Effector CD4-positive, alpha-beta T cell (primary cell): ENCODE measurements at regions not wholly inside any gene's neighbourhood (a gene's known extent, or its start where the extent isn't known, plus 50 kb on each side); places are given as distances from the start of the nearest gene placed in this dataset.
A peak's percentile ranks its signal among the peaks of the same experiment; 100 is the strongest.

Experiments
- DNase-seq: peaks from one replicate; pipeline ENCODE4 v3.0.0-alpha.2; 2020

GRCh38 chr1:34518146-34518699 lies 236.6 kb upstream of the GJB5 start:
- DNase-seq, result no peak

GRCh38 chr1:34520111-34520510 lies 234.7 kb upstream of the GJB5 start:
- DNase-seq, result no peak

DNA sequence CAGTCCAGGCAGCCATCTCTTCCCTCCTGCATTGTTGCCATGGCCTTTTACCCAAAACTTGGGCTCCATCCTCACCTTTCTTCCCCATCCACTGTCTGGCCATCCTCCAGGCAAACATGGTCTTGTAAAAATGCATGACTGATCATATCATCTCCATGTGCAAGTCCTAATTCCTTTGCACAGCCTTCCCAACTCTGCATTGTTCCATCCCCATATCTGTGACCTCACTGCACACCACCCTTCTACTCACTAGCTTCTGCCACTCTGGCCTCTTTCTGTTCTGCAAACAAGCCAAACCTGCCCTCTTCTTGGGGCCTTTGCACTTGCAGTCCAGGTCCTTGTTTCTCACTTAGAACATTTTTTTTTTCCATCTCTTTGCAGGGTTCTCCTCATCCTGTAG lies 230.1 kb upstream of the GJB5 start:
- no peak for DNase-seq

GRCh38 chr1:34529935-34530859 lies 224.7 kb upstream of the GJB5 start:
- DNase-seq, result no peak

DNA sequence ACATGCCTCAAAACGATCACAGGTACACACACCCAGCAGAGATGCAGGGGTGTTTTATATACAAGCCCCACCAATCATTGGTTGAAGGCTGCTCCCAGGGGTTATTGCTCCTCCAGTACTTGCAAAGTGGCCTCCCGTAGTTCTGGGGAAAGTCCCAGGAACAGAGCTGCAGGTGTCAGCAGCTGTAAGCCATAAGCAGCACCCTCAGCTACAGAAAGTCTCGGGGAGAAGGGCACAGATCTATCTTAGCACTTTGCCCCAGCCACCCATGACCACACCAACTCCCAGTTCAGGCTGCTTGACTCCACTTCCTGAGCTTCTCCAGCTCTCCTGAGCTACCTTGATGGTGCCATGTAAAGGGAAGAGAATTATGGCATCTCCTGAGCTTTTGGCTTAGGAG lies 222.7 kb upstream of the GJB5 start:
- no peak for DNase-seq

GRCh38 chr1:34538481-34538880 lies 216.4 kb upstream of the GJB5 start:
- no peak for DNase-seq

- no peak for DNase-seq
Measured at GRCh38 chr1:34547046-34547674, 207.7 kb upstream of the GJB5 start.

DNA sequence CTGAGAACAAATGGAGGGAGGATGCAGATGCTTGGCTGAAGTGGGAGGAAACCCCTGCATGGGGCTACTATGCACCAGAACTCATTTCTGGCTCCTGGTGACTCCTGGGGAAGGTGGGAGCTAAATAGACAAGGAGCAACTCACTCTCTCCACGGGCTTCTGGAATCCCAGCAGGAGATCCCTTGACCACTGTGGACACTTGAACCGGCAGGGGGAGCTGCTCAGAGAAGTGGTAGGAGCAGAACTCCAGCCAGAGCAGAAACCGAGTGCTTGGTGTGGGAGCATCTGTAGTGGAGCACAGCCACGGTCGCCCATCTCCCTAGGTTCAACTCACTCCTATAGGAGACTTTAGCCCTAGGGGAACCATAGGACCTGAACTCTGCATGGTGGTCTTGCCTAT lies 205.6 kb upstream of the GJB5 start:
- no peak for DNase-seq

DNA sequence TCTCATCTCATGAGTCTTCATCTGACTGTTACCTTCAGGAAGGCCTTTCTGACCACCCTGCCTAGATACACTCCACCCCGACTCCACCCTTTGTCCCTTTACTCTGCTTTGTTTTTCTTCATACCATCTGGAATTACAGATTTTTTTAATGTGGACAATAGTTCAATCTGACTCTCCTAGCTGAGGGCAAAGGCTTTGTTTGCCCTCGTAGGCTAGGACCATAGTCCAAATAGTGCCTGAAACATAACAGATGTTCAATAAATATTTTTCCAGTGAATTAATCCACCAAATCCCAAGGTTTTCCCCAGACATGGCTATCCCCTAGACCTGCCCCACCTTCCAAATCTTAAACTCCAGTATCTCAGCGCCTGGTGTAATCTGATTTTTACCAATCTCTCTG lies 176.5 kb upstream of the GJB5 start:
- no peak for DNase-seq

DNA sequence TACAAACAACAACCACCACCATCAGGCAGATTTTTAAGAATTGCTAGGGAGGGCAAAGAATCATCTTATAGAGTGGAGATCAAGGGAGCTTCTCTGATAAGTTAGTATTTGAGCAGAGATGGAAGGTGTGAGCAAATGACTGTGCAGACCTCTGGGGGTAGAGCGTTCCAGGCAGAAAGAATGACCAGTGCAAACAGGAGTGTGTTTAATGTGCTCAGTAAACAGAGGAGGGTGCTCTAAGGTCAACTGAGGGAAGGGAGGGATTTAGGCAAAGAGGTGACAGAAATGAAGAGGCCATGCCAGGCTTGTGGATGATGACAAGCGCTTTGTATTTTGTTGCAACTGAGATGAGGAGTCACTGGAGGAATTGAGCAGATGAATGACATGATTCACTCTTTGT lies 172.5 kb upstream of the GJB5 start:
- DNase-seq, result no peak

- DNase-seq, result no peak
Measured at GRCh38 chr1:34587761-34588160, 167.1 kb upstream of the GJB5 start.

DNA sequence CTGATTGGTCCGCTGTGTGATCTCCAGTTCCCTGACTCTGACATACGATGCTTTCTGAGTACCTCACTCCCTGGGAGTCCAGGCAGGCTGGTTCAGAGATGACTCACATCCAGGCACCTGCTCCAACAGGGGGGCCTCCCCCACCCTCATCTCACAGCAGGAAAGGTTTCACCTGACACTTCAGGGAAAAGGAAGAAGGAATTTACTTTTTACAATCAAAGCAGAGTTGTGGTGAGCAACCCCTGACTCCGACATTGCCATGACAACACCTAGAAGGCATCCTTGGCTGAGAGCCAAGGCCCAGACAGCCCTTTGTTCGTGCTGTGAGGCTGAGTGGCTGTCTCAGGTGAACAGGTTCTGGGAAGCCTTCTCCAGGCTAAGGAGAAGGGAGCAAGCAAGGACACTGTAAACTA lies 164.6 kb upstream of the GJB5 start:
- DNase-seq, result no peak

DNA sequence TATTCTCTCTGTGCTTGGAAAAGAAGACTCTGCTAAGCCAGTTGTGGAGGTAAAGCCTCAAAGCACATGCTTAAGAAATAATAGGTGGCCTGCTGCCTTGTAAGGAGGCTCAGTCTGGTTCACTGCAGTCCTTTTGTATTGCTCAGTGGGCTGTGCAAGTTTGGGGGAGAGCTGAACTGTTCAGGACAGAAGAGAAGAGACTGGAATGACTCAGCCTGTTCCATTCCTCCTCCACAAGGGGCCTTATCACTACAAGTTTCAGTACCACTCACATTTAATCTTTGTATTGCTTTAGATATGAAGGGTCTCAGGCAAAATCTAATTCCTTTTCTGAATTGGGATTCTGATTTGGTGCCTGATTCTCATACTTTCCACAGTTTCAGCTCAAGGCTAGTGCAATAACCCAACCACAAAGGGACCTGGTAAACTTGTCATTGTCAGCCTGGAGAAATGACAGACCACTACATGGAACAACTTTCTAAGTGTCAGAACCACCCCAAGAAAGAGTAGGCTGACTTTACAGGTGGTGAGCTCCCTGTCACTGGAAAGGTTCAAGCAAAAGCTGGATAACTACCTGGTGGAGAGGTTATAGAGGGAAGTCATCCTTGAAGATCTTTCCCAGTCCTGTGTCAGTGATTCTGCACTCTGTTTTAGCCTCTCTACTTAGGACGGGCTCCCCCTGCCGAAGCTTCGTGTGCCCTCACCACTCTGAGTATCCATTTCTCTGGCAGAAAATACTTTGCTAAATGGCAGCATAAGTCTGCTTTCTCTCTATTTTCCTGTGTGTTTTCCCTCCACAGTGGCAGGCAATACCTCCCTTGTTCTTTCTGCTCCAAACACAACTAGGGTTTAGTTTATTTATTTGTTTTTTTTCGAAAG lies 162.9 kb upstream of the GJB5 start:
- DNase-seq, result no peak

GRCh38 chr1:34597877-34598514 lies 156.9 kb upstream of the GJB5 start:
- DNase-seq, result peak; percentile 13

GRCh38 chr1:34602907-34603306 lies 151.9 kb upstream of the GJB5 start:
- no peak for DNase-seq

DNA sequence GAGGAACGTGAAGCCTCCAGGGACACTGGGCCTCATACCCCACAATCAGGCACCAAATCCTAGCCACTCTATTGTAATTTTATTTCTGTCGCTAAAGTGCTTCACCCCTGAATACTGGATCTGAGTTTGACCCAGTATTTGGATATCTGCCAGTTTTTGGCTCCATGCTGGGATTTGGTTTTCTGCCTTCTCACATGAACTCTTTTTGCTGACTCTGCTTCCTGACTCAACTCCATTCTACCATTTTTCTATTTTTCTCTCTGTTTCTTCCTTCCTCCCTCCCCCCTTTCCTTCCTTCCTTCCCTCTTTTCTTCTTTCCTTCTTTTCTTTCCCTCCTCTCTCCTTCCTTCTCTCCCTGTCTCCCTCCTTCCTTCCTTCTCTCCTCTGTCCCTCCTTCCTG lies 151.3 kb upstream of the GJB5 start:
- DNase-seq, result no peak

GRCh38 chr1:34606504-34606903 lies 148.3 kb upstream of the GJB5 start:
- no peak for DNase-seq

DNA sequence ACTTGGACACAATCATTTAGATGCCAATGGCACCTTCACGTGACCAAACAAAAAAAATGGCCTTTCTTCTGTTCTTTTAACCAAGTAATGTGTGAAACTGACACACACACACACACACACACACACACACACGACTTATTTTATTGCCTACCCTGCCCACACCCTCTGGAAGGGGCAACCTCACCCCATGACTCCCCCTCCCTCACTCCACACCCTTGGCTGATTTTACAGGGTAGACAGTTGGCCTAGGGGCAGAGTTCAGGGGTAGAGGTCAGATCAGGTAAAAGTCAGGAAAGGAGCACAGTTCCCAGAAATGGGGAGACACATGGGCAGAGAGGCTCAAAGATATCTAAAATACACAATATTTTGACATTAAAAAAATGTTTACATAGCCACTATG lies 144.8 kb upstream of the GJB5 start:
- no peak for DNase-seq

- no peak for DNase-seq
Measured at GRCh38 chr1:34611571-34611970, 143.3 kb upstream of the GJB5 start.

- no peak for DNase-seq
Measured at GRCh38 chr1:34612091-34612827, 142.6 kb upstream of the GJB5 start.

GRCh38 chr1:34617321-34618118 lies 137.3 kb upstream of the GJB5 start:
- DNase-seq, result no peak
